HEK293 (cell line): ENCODE measurements at regions not wholly inside any gene's neighbourhood (a gene's known extent, or its start where the extent isn't known, plus 50 kb on each side); places are given as distances from the start of the nearest gene placed in this dataset.

Experiments used
- CTCF ChIA-PET: fragments of 350-600 bp; formaldehyde crosslinking; extraction: SDS; loops from one replicate; lab custom pipeline; 2021; ENCODE audit warnings: antibody characterized with exemption; lab: Yijun Ruan, JAX
- POLR2A ChIA-PET: fragments of 300-600 bp; formaldehyde crosslinking; extraction: SDS; loops from one replicate; lab custom pipeline; 2020; ENCODE audit warnings: antibody characterized with exemption, inconsistent platforms; lab: Yijun Ruan, JAX
- H3K27ac ChIP-seq: fragments of 200-500 bp; sonication (Bioruptor generic); 2 replicates; pipeline ENCODE4 v1.5.1; 2014; ENCODE audit warnings: low read depth, low read length, control low read depth, inconsistent platforms; ENCODE audit errors: extremely low read depth
- H3K36me3 ChIP-seq, 2 experiments: fragments of 200-500 bp in 1 of 2; sonication (Bioruptor generic) in 1 of 2; 1 replicate in 1 of 2; 2 replicates in 1 of 2; pipeline ENCODE4 v1.5.1; 2014 to 2017; ENCODE audit warnings: inconsistent platforms in 2 of 2, low read length in 2 of 2; ENCODE audit not compliant: control insufficient read depth in 2 of 2, insufficient read depth in 1 of 2
- H3K4me1 ChIP-seq: fragments of 200-500 bp; sonication (Bioruptor generic); 2 replicates; pipeline ENCODE4 v1.5.1; 2014; ENCODE audit warnings: mild to moderate bottlenecking, low read length, inconsistent platforms; ENCODE audit not compliant: control insufficient read depth, insufficient read depth
- H3K4me3 ChIP-seq: 2 replicates; pipeline ENCODE4 v1.5.1; 2011; ENCODE audit warnings: low read depth, mild to moderate bottlenecking, control low read depth, low read length, moderate library complexity
- H3K9me3 ChIP-seq: fragments of 200-500 bp; sonication (Bioruptor generic); 2 replicates; pipeline ENCODE4 v1.5.1; 2014; ENCODE audit warnings: low read depth, low read length, inconsistent platforms; ENCODE audit not compliant: control insufficient read depth, insufficient read depth
- GLI4 ChIP-seq: fragments of 450-650 bp; formaldehyde crosslinking; IDR thresholded peaks from 2 replicates; pipeline ENCODE4 v1.5.1; 2016; ENCODE audit warnings: missing biosample characterization, missing genetic modification characterization
- GLIS1 ChIP-seq: fragments of 450-650 bp; formaldehyde crosslinking; IDR thresholded peaks from 2 replicates; pipeline ENCODE4 v1.5.1; 2016; ENCODE audit warnings: missing biosample characterization, missing genetic modification characterization
- KLF9 ChIP-seq: fragments of 450-650 bp; formaldehyde crosslinking; IDR thresholded peaks from 2 replicates; pipeline ENCODE4 v1.5.1; 2016; ENCODE audit warnings: missing biosample characterization, missing genetic modification characterization, low read depth
- MYNN ChIP-seq: fragments of 450-650 bp; formaldehyde crosslinking; IDR thresholded peaks from 2 replicates; pipeline ENCODE4 v1.5.1; 2016; ENCODE audit warnings: missing biosample characterization, missing genetic modification characterization, borderline replicate concordance
- SCRT1 ChIP-seq: fragments of 450-650 bp; formaldehyde crosslinking; IDR thresholded peaks from 2 replicates; pipeline ENCODE4 v1.5.1; 2016; ENCODE audit warnings: missing biosample characterization, missing genetic modification characterization, borderline replicate concordance
- SCRT2 ChIP-seq: fragments of 450-650 bp; formaldehyde crosslinking; IDR thresholded peaks from 2 replicates; pipeline ENCODE4 v1.5.1; 2016; ENCODE audit warnings: missing biosample characterization, missing genetic modification characterization
- SETDB1 ChIP-seq: IDR thresholded peaks from one replicate; pipeline ENCODE4 v1.6.1; 2017; ENCODE audit warnings: mild to moderate bottlenecking, low read length, moderate library complexity, mixed read lengths; ENCODE audit not compliant: insufficient read length
- TRIM28 ChIP-seq: IDR thresholded peaks from 2 replicates; pipeline ENCODE4 v1.6.1; 2011; ENCODE audit warnings: low read length, control low read depth, borderline replicate concordance
- ZEB2 ChIP-seq: fragments of 450-650 bp; formaldehyde crosslinking; IDR thresholded peaks from 2 replicates; pipeline ENCODE4 v1.5.1; 2016; ENCODE audit warnings: missing biosample characterization, missing genetic modification characterization
- ZFP37 ChIP-seq: fragments of 450-650 bp; formaldehyde crosslinking; IDR thresholded peaks from 2 replicates; pipeline ENCODE4 v1.5.1; 2016; ENCODE audit warnings: missing biosample characterization, missing genetic modification characterization
- ZFP41 ChIP-seq: fragments of 450-650 bp; formaldehyde crosslinking; IDR thresholded peaks from 2 replicates; pipeline ENCODE4 v1.5.1; 2016; ENCODE audit warnings: missing biosample characterization, missing genetic modification characterization, borderline replicate concordance
- ZNF10 ChIP-seq: fragments of 450-650 bp; formaldehyde crosslinking; IDR thresholded peaks from 2 replicates; pipeline ENCODE4 v1.5.1; 2017; ENCODE audit warnings: missing biosample characterization, missing genetic modification characterization
- ZNF221 ChIP-seq: fragments of 450-650 bp; formaldehyde crosslinking; IDR thresholded peaks from 2 replicates; pipeline ENCODE4 v1.5.1; 2017; ENCODE audit warnings: missing biosample characterization, missing genetic modification characterization, borderline replicate concordance
- ZNF544 ChIP-seq: fragments of 450-650 bp; formaldehyde crosslinking; IDR thresholded peaks from 2 replicates; pipeline ENCODE4 v1.5.0; 2017; ENCODE audit warnings: missing biosample characterization, missing genetic modification characterization
- ZNF560 ChIP-seq: fragments of 450-650 bp; formaldehyde crosslinking; IDR thresholded peaks from 2 replicates; pipeline ENCODE4 v1.5.1; 2017; ENCODE audit warnings: missing biosample characterization, missing genetic modification characterization, borderline replicate concordance
- ZNF561 ChIP-seq: fragments of 450-650 bp; IDR thresholded peaks from 2 replicates; pipeline ENCODE4 v1.5.1; 2018; ENCODE audit warnings: missing biosample characterization, missing genetic modification characterization, borderline replicate concordance
- ZNF629 ChIP-seq: fragments of 450-650 bp; formaldehyde crosslinking; IDR thresholded peaks from 2 replicates; pipeline ENCODE4 v1.5.1; 2017; ENCODE audit warnings: missing biosample characterization, missing genetic modification characterization
- ZNF76 ChIP-seq: fragments of 450-650 bp; formaldehyde crosslinking; IDR thresholded peaks from 2 replicates; pipeline ENCODE4; 2016; ENCODE audit warnings: low read depth, missing biosample characterization, missing genetic modification characterization, borderline replicate concordance
- TF ChIP-seq, protein P1 (sequence below): fragments of 450-650 bp; formaldehyde crosslinking; IDR thresholded peaks from 2 replicates; pipeline ENCODE4 v1.5.1; 2016; ENCODE audit warnings: missing biosample characterization, missing genetic modification characterization
- TF ChIP-seq, protein P2 (sequence below): fragments of 450-650 bp; formaldehyde crosslinking; IDR thresholded peaks from 2 replicates; pipeline ENCODE4 v1.5.1; 2016; ENCODE audit warnings: missing biosample characterization, missing genetic modification characterization
- TF ChIP-seq, protein P3 (sequence below): fragments of 450-650 bp; IDR thresholded peaks from 2 replicates; pipeline ENCODE4 v1.5.1; 2018; ENCODE audit warnings: missing biosample characterization, missing genetic modification characterization
- TF ChIP-seq, protein P4 (sequence below): fragments of 450-650 bp; formaldehyde crosslinking; IDR thresholded peaks from 2 replicates; pipeline ENCODE4 v1.5.1; 2016; ENCODE audit warnings: missing biosample characterization, missing genetic modification characterization

DNA sequence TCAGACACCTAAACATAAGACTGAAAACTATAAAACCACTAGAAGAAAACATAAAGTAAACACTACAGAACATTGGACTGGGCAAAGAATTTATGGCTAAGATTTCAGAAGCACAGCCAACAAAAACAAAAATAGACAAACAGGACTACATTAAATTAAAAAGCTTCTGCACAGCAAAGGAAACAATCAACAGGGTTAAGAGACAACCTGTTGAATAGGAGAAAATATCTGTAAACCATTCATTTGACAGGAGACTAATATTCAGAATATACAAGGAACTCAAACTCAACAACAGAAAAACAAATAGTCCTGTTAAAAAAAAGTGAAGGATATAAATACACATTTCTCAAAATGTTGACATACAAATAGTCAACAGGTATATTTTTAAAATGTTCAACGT lies 106.7 kb upstream of the FANCL start:
- Histone ChIP-seq H3K4me3 (no peak overlapping the region), H3K4me1 (no peaks in the 10 kb centered on the region), H3K9me3 (no peaks in the 10 kb centered on the region; the same call in 1 of the 2 replicates), H3K36me3 (no peaks in the 10 kb centered on the region), H3K27ac (no peak overlapping the region)
- CTCF ChIA-PET: no interaction called here
- TF ChIP-seq ZEB2 (tag by site-specific recombination): no peak
- TF ChIP-seq ZNF561: no peak
- peak; percentile 72; the same call in 1 of the 2 replicates for TF ChIP-seq SCRT1 (tag by site-specific recombination)
- TF ChIP-seq ZNF10 (tag by site-specific recombination): no peak
- TF ChIP-seq ZFP37 (tag by site-specific recombination): no peak
- TF ChIP-seq, protein P1, sequence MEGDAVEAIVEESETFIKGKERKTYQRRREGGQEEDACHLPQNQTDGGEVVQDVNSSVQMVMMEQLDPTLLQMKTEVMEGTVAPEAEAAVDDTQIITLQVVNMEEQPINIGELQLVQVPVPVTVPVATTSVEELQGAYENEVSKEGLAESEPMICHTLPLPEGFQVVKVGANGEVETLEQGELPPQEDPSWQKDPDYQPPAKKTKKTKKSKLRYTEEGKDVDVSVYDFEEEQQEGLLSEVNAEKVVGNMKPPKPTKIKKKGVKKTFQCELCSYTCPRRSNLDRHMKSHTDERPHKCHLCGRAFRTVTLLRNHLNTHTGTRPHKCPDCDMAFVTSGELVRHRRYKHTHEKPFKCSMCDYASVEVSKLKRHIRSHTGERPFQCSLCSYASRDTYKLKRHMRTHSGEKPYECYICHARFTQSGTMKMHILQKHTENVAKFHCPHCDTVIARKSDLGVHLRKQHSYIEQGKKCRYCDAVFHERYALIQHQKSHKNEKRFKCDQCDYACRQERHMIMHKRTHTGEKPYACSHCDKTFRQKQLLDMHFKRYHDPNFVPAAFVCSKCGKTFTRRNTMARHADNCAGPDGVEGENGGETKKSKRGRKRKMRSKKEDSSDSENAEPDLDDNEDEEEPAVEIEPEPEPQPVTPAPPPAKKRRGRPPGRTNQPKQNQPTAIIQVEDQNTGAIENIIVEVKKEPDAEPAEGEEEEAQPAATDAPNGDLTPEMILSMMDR (tag by site-specific recombination): no peak
- no peak for TF ChIP-seq GLIS1 (tag by site-specific recombination)
- TF ChIP-seq, protein P2, sequence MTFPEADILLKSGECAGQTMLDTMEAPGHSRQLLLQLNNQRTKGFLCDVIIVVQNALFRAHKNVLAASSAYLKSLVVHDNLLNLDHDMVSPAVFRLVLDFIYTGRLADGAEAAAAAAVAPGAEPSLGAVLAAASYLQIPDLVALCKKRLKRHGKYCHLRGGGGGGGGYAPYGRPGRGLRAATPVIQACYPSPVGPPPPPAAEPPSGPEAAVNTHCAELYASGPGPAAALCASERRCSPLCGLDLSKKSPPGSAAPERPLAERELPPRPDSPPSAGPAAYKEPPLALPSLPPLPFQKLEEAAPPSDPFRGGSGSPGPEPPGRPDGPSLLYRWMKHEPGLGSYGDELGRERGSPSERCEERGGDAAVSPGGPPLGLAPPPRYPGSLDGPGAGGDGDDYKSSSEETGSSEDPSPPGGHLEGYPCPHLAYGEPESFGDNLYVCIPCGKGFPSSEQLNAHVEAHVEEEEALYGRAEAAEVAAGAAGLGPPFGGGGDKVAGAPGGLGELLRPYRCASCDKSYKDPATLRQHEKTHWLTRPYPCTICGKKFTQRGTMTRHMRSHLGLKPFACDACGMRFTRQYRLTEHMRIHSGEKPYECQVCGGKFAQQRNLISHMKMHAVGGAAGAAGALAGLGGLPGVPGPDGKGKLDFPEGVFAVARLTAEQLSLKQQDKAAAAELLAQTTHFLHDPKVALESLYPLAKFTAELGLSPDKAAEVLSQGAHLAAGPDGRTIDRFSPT (tag by site-specific recombination): no peak
- no peak for TF ChIP-seq MYNN (tag by site-specific recombination)
- peak; percentile 90 for TF ChIP-seq SCRT2
- no peak for TF ChIP-seq GLI4 (tag by site-specific recombination)
- TF ChIP-seq ZFP41 (tag by site-specific recombination): no peak
- POLR2A ChIA-PET: no interaction called here

DNA sequence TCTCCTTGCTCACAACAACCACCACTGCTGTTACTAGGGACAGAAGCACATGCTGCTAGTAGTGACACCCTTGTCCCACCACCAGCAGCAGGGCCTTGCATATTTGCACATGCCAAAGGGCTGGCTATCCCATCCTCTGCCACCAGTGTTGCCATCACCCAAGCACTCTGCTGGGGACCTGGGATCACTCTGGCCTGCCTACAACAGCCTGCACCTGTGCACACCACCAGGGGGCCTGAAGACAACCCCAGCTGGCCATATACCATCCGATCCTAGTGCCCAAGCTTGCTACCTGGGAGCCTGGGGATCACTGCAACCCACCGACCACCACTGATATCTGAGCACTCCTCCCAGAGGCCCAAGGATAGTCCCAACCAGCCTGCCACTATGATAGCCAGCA lies 99.9 kb upstream of the FANCL start:
- CTCF ChIA-PET: interaction anchor here (0.5 kb wide), 1 partner anchor 842 kb away, joined by 3 read pairs; no protein-coding TSS in a partner anchor
- POLR2A ChIA-PET: no interaction called here
- H3K4me1 ChIP-seq: peaks cover 2% of the 10 kb centered on the region; the same call in 1 of the 2 replicates

More for the DNA sequence above, 99.9 kb upstream of the FANCL start:
- TF ChIP-seq ZNF629 (tag by site-specific recombination) (no peak), SCRT2 (no peak), ZFP37 (tag by site-specific recombination) (no peak), ZNF544 (no peak), ZNF560 (tag by site-specific recombination) (no peak), ZNF76 (tag by site-specific recombination) (no peak), ZNF221 (tag by site-specific recombination) (no peak), SETDB1 (no peak), KLF9 (tag by site-specific recombination) (no peak), TRIM28 (no peak)
- TF ChIP-seq, protein P3, sequence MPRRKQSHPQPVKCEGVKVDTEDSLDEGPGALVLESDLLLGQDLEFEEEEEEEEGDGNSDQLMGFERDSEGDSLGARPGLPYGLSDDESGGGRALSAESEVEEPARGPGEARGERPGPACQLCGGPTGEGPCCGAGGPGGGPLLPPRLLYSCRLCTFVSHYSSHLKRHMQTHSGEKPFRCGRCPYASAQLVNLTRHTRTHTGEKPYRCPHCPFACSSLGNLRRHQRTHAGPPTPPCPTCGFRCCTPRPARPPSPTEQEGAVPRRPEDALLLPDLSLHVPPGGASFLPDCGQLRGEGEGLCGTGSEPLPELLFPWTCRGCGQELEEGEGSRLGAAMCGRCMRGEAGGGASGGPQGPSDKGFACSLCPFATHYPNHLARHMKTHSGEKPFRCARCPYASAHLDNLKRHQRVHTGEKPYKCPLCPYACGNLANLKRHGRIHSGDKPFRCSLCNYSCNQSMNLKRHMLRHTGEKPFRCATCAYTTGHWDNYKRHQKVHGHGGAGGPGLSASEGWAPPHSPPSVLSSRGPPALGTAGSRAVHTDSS (tag by site-specific recombination): no peak
- TF ChIP-seq, protein P4, sequence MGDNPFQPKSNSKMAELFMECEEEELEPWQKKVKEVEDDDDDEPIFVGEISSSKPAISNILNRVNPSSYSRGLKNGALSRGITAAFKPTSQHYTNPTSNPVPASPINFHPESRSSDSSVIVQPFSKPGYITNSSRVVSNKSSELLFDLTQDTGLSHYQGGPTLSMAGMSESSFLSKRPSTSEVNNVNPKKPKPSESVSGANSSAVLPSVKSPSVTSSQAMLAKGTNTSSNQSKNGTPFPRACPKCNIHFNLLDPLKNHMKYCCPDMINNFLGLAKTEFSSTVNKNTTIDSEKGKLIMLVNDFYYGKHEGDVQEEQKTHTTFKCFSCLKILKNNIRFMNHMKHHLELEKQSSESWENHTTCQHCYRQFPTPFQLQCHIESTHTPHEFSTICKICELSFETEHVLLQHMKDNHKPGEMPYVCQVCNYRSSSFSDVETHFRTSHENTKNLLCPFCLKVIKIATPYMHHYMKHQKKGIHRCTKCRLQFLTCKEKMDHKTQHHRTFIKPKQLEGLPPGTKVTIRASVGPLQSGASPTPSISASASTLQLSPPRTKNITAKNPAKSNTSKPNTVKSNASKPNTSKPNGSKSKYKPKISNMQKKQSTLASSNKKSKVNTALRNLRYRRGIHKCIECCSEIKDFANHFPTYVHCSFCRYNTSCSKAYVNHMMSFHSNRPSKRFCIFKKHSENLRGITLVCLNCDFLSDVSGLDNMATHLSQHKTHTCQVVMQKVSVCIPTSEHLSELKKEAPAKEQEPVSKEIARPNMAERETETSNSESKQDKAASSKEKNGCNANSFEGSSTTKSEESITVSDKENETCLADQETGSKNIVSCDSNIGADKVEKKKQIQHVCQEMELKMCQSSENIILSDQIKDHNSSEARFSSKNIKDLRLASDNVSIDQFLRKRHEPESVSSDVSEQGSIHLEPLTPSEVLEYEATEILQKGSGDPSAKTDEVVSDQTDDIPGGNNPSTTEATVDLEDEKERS (tag by site-specific recombination): no peak
- Histone ChIP-seq H3K4me3 (no peak overlapping the region), H3K9me3 (no peaks in the 10 kb centered on the region), H3K27ac (no peak overlapping the region), H3K36me3 (no peaks in the 10 kb centered on the region)
